Stimulated activated naive B cell treated with anti-CD40 and anti-IgM and Interleukin-4, amounts not matched to agents 10 μg/mL and 1 μg/mL and 100 μg/mL, for 72 hours (primary cell): ENCODE measurements at regions not wholly inside any gene's neighbourhood (a gene's known extent, or its start where the extent isn't known, plus 50 kb on each side); places are given as distances from the start of the nearest gene placed in this dataset.

Source experiments
- ATAC-seq, 2 donors: fragments of 150-1000 bp; cut with Tn5 transposase; replicated peaks; 2 replicates each; pipeline ENCODE4 v1.10.0; 2021; ENCODE audit warnings: moderate library complexity in 1 of 2
- DNase-seq: peaks from one replicate; pipeline ENCODE4 v3.0.0; 2021
- H3K27ac Mint-ChIP-seq: one replicate; pipeline ENCODE4 v1.8.0; 2022; ENCODE audit warnings: mild to moderate bottlenecking, mixed read lengths
- H3K27me3 Mint-ChIP-seq, 2 donors: one replicate each; pipeline ENCODE4 v1.8.0; 2022; ENCODE audit warnings: mixed read lengths in 2 of 2
- H3K36me3 Mint-ChIP-seq, 2 donors: one replicate each; pipeline ENCODE4 v1.8.0; 2022; ENCODE audit warnings: mixed read lengths in 2 of 2, mild to moderate bottlenecking in 1 of 2
- H3K4me1 Mint-ChIP-seq, 2 donors: one replicate each; pipeline ENCODE4 v1.8.0; 2022; ENCODE audit warnings: mixed read lengths in 2 of 2, mild to moderate bottlenecking in 1 of 2
- H3K4me3 Mint-ChIP-seq, 2 donors: one replicate each; pipeline ENCODE4 v1.8.0; 2022; ENCODE audit warnings: mild to moderate bottlenecking in 2 of 2, mixed read lengths in 2 of 2, moderate library complexity in 1 of 2
- H3K9me3 Mint-ChIP-seq, 2 donors: one replicate each; pipeline ENCODE4 v1.8.0; 2022; ENCODE audit warnings: mixed read lengths in 2 of 2, mild to moderate bottlenecking in 1 of 2

- H3K27me3 Mint-ChIP-seq: no peaks in the 10 kb centered on the region
- H3K9me3 Mint-ChIP-seq: no peaks in the 10 kb centered on the region
- no peak overlapping the region for H3K27ac Mint-ChIP-seq
- no peak for ATAC-seq
- no peak overlapping the region for H3K4me3 Mint-ChIP-seq
- H3K4me1 Mint-ChIP-seq: no peaks in the 10 kb centered on the region
- DNase-seq: no peak
- H3K36me3 Mint-ChIP-seq: no peaks in the 10 kb centered on the region
These were observed 295.3 kb upstream of the DDX18 start for GRCh38 chr2:117519238-117519637.

- Mint-ChIP-seq H3K4me1 (no peaks in the 10 kb centered on the region), H3K36me3 (no peaks in the 10 kb centered on the region), H3K4me3 (no peak overlapping the region), H3K27ac (no peak overlapping the region), H3K9me3 (no peaks in the 10 kb centered on the region), H3K27me3 (no peaks in the 10 kb centered on the region)
- DNase-seq (no peak), ATAC-seq (no peak)
These were observed 294.8 kb upstream of the DDX18 start for GRCh38 chr2:117519721-117520120.

GRCh38 chr2:117523267-117523666 is 291.2 kb upstream of the DDX18 start:
- ATAC-seq (no peak), DNase-seq (no peak)
- Mint-ChIP-seq H3K27me3 (no peaks in the 10 kb centered on the region), H3K4me3 (no peak overlapping the region), H3K9me3 (peaks cover 0 to 2% of the 10 kb centered on the region in 2 donors), H3K4me1 (no peaks in the 10 kb centered on the region), H3K27ac (no peak overlapping the region), H3K36me3 (no peaks in the 10 kb centered on the region)

- no peak for ATAC-seq
- no peak overlapping the region for H3K4me3 Mint-ChIP-seq
- no peak for DNase-seq
- peaks cover 0 to 4% of the 10 kb centered on the region in 2 donors for H3K9me3 Mint-ChIP-seq
- H3K4me1 Mint-ChIP-seq: no peaks in the 10 kb centered on the region
- H3K36me3 Mint-ChIP-seq: no peaks in the 10 kb centered on the region
- no peaks in the 10 kb centered on the region for H3K27me3 Mint-ChIP-seq
- H3K27ac Mint-ChIP-seq: no peak overlapping the region
These were observed 290.7 kb upstream of the DDX18 start for GRCh38 chr2:117523711-117524238.

GRCh38 chr2:117536139-117536538 is 278.4 kb upstream of the DDX18 start:
- Mint-ChIP-seq H3K9me3 (peaks cover 6 to 9% of the 10 kb centered on the region in 2 donors), H3K27me3 (no peaks in the 10 kb centered on the region), H3K4me3 (no peak overlapping the region), H3K27ac (no peak overlapping the region), H3K4me1 (no peaks in the 10 kb centered on the region), H3K36me3 (no peaks in the 10 kb centered on the region)
- no peak for DNase-seq
- peak in 1 of 2 donors; percentile 23 for ATAC-seq

GRCh38 chr2:117537032-117537431 is 277.5 kb upstream of the DDX18 start:
- no peak for DNase-seq
- Mint-ChIP-seq H3K4me1 (no peaks in the 10 kb centered on the region), H3K27me3 (no peaks in the 10 kb centered on the region), H3K36me3 (no peaks in the 10 kb centered on the region), H3K9me3 (peaks cover 6 to 8% of the 10 kb centered on the region in 2 donors), H3K4me3 (no peak overlapping the region), H3K27ac (no peak overlapping the region)
- no peak for ATAC-seq

- no peak overlapping the region for H3K27ac Mint-ChIP-seq
- no peak for ATAC-seq
- no peak overlapping the region for H3K4me3 Mint-ChIP-seq
- no peaks in the 10 kb centered on the region for H3K36me3 Mint-ChIP-seq
- no peak for DNase-seq
- H3K27me3 Mint-ChIP-seq: no peaks in the 10 kb centered on the region
- H3K9me3 Mint-ChIP-seq: no peaks in the 10 kb centered on the region
- H3K4me1 Mint-ChIP-seq: no peaks in the 10 kb centered on the region
These were observed 262.6 kb upstream of the DDX18 start for GRCh38 chr2:117551858-117552257.

- no peak overlapping the region for H3K4me3 Mint-ChIP-seq
These were observed 261.0 kb upstream of the DDX18 start for GRCh38 chr2:117553448-117553847.

GRCh38 chr2:117555965-117556364 is 258.5 kb upstream of the DDX18 start:
- Mint-ChIP-seq H3K4me3 (no peak overlapping the region), H3K9me3 (peaks cover 0 to 2% of the 10 kb centered on the region in 2 donors), H3K4me1 (no peaks in the 10 kb centered on the region), H3K27ac (no peak overlapping the region), H3K27me3 (no peaks in the 10 kb centered on the region), H3K36me3 (no peaks in the 10 kb centered on the region)
- ATAC-seq (no peak), DNase-seq (no peak)

More at GRCh38 chr2:117553448-117553847, 261.0 kb upstream of the DDX18 start:
- no peaks in the 10 kb centered on the region for H3K27me3 Mint-ChIP-seq
- peaks cover 0 to 2% of the 10 kb centered on the region in 2 donors for H3K9me3 Mint-ChIP-seq
- no peaks in the 10 kb centered on the region for H3K36me3 Mint-ChIP-seq
- DNase-seq (no peak), ATAC-seq (no peak)
- no peak overlapping the region for H3K27ac Mint-ChIP-seq
- H3K4me1 Mint-ChIP-seq: no peaks in the 10 kb centered on the region

- Mint-ChIP-seq H3K9me3 (peaks cover 0 to 2% of the 10 kb centered on the region in 2 donors), H3K36me3 (no peaks in the 10 kb centered on the region), H3K4me3 (no peak overlapping the region), H3K4me1 (no peaks in the 10 kb centered on the region), H3K27ac (no peak overlapping the region), H3K27me3 (no peaks in the 10 kb centered on the region)
- DNase-seq (no peak), ATAC-seq (no peak)
These were observed 256.9 kb upstream of the DDX18 start for GRCh38 chr2:117557626-117558025.

- no peaks in the 10 kb centered on the region for H3K27me3 Mint-ChIP-seq
- H3K4me3 Mint-ChIP-seq: no peak overlapping the region
- no peak for DNase-seq
- no peak for ATAC-seq
- no peak overlapping the region for H3K27ac Mint-ChIP-seq
- H3K4me1 Mint-ChIP-seq: no peaks in the 10 kb centered on the region
- H3K9me3 Mint-ChIP-seq: peaks cover 10 to 14% of the 10 kb centered on the region in 2 donors
- no peaks in the 10 kb centered on the region for H3K36me3 Mint-ChIP-seq
These were observed 251.8 kb upstream of the DDX18 start for GRCh38 chr2:117562654-117563053.

GRCh38 chr2:117571590-117572349 is 242.7 kb upstream of the DDX18 start:
- Mint-ChIP-seq H3K27me3 (no peaks in the 10 kb centered on the region), H3K4me1 (no peaks in the 10 kb centered on the region)
- peak in 1 of 2 donors; percentile 14 for ATAC-seq

GRCh38 chr2:117587310-117587709 is 227.2 kb upstream of the DDX18 start:
- Mint-ChIP-seq H3K27ac (no peak overlapping the region), H3K4me3 (no peak overlapping the region), H3K4me1 (no peaks in the 10 kb centered on the region), H3K36me3 (no peaks in the 10 kb centered on the region), H3K27me3 (no peaks in the 10 kb centered on the region), H3K9me3 (peaks cover 7 to 11% of the 10 kb centered on the region in 2 donors)
- ATAC-seq (no peak), DNase-seq (no peak)

More at GRCh38 chr2:117571590-117572349, 242.7 kb upstream of the DDX18 start:
- peaks cover 17 to 24% of the 10 kb centered on the region in 2 donors for H3K9me3 Mint-ChIP-seq
- no peak overlapping the region for H3K4me3 Mint-ChIP-seq
- no peaks in the 10 kb centered on the region for H3K36me3 Mint-ChIP-seq
- DNase-seq: no peak
- H3K27ac Mint-ChIP-seq: no peak overlapping the region

GRCh38 chr2:117603060-117603459 is 211.4 kb upstream of the DDX18 start:
- H3K27ac Mint-ChIP-seq: no peak overlapping the region
- H3K27me3 Mint-ChIP-seq: no peaks in the 10 kb centered on the region
- no peak overlapping the region for H3K4me3 Mint-ChIP-seq
- H3K9me3 Mint-ChIP-seq: peaks cover 6 to 8% of the 10 kb centered on the region in 2 donors
- no peaks in the 10 kb centered on the region for H3K36me3 Mint-ChIP-seq
- no peak for ATAC-seq
- no peak for DNase-seq
- no peaks in the 10 kb centered on the region for H3K4me1 Mint-ChIP-seq

- H3K36me3 Mint-ChIP-seq: no peaks in the 10 kb centered on the region
- ATAC-seq: no peak
- H3K27me3 Mint-ChIP-seq: no peaks in the 10 kb centered on the region
- H3K27ac Mint-ChIP-seq: no peak overlapping the region
- H3K4me3 Mint-ChIP-seq: no peak overlapping the region
- peaks cover 4 to 7% of the 10 kb centered on the region in 2 donors for H3K9me3 Mint-ChIP-seq
- DNase-seq: no peak
- no peaks in the 10 kb centered on the region for H3K4me1 Mint-ChIP-seq
These were observed 210.9 kb upstream of the DDX18 start for GRCh38 chr2:117603567-117603966.
